Right ventricle myocardium superior (tissue), 1 donor: ENCODE measurements at regions not wholly inside any gene's neighbourhood (a gene's known extent, or its start where the extent isn't known, plus 50 kb on each side); places are given as distances from the start of the nearest gene placed in this dataset.

Source experiments
- ATAC-seq: fragments of 200-7000 bp; cut with Tn5 transposase; one replicate; pipeline ENCODE4 v1.9.1; 2020; ENCODE audit warnings: mild to moderate bottlenecking; ENCODE audit not compliant: poor library complexity
- DNase-seq: peaks from one replicate; pipeline ENCODE4 v3.0.0-alpha.2; 2020
- intact Hi-C: fragments of 100-400 bp; cut with DNase I; formaldehyde crosslinking; loops from one replicate; pipeline ENCODE4 v1.11.2; 2022
- donor health status: DM: no; HTN: yes; CAD: no; lungs with severe emphysema.

DNA sequence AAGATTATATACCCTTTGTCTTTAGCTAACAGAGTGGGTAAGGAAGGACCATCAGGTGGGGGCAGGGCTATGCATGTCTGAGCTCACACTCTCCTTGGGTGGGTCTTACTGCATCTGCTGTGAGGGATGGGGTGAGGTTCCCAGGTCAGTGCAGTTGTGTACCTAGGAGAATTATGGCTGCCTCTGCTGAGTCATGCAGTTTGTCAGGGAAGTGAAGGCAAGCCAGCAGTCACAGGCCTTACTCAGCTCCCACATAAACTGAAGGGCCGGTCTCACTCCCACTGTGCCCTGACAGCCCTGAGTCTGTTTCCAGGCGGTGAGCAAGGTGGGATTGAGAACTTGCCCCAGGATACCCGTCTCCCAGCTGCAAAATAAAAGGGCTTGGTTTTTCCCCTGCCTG lies 328.6 kb downstream of the MAP2K6 start:
- no peak for DNase-seq
- intact Hi-C loops = no loop called here
- ATAC-seq = no peak

DNA sequence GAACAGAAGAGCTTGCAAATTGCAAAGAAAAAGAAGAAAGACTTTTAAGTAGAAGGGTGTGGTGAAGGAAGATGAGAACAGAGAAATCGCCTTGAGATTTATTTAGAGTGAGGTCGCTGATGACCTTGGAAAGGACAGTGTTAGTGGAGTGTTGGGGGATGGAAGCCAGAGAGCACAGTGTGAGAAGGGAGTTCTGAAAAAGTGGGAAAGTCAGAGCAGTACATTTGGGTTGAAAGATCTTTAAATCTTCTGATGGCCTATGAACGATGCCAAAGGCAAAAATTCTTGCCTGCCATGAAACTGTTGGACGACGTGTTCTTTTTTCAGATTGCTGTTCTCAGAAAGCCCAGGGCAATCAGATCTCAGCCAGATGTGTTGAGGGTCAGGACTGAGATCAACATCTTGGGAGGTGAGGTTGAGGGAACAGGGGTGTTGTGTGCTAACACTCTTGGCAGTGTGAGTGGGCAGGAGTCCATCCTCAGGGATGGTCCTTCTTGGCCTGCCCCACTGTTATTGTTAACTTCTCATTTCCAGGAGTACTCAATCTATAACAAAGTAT lies 330.1 kb downstream of the MAP2K6 start:
- DNase-seq = no peak
- no peak for ATAC-seq
- intact Hi-C loops = no loop called here

DNA sequence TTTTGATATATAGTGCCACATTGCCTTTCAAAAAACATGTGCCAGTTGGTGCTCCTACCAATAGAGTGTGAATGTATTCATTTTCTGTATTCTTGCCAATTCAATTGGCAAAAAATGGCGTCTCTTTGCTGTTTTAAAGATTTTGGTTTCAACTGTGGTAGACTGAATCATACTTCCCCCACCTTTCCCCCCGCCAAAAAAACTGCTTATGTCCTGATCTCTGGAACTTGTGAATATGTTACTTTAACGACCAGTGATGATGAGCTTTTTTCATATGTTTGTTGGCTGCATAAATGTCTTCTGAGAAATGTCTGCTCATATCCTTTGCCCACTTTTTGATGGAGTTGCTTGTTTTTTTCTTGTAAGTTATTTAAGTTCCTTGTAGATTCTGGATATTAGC lies 325.1 kb upstream of the KCNJ16 start:
- intact Hi-C loops = no loop called here
- DNase-seq (no peak), ATAC-seq (no peak)

DNA sequence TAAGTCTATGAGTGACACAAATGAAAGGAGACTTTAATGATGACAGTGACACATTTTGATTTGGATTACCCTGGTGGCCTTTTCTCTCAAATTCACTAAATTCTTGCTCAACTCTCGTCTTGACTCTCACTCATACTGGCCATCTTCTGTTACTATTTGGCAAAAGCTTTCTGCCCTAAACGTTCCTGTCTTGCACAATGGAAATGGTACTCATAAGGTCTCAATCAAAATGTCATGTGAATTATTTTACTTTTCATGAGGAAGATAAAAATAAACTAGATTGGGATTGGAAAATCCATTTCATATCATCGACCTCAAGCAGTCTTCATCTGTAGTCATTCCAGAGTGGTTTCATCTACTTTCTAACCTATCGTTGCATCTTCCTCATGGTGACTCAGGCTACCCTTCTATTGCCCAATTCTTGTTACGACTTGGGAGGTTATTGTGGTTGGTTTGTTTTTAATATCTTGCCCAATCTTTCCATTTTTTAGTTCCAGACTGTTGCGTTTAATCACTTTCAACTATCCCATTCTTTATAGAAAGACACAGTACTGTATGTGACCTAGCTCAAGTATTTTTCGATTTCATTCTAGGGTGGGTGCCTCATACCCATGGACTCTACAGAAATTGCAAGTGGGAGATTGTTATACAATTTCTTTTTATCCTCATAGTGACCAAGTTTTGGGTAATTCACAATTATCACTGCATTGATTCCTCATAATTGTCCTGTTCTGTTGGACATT lies 317.2 kb upstream of the KCNJ16 start:
- DNase-seq (no peak), ATAC-seq (no peak)
- intact Hi-C loops = no loop called here

DNA sequence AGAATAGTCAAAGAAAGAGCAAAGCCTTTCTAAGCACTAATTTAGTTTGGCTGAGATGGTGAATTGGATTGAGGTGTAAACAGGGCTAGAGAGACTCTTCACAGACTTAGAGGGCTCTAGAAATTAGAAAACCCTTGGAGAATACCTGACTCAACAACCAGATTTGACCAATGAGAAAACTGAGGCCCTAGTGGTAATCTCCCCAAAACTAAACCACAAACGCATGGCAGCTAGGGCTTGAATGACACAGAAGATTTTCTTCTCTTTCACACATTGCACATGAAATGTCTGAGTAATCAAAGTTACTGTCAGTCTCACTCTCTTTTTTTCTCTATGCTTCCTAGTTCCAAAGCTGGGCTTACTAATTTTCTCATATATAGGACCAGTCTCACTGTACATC lies 314.5 kb upstream of the KCNJ16 start:
- ATAC-seq (no peak), DNase-seq (no peak)
- intact Hi-C loops = no loop called here

DNA sequence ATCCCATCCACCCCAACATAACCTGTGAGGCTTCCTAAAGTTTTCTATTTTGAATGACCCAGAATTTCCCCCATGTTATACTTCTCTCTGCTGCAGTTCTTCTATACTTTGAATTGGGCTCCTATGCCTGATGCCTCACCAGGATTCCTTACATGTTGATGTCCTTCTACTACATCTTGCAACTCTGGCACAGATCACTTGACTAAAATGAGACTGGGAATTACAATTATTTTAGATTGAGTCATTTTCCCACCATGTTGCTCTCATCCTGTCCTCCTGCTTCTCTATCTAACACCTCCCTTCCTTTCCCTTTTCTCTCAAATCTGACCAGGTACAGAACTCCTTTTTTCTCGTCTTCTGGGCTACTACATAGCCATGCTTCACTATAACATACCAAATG lies 314.0 kb upstream of the KCNJ16 start:
- intact Hi-C loops = no loop called here
- ATAC-seq (no peak), DNase-seq (no peak)

DNA sequence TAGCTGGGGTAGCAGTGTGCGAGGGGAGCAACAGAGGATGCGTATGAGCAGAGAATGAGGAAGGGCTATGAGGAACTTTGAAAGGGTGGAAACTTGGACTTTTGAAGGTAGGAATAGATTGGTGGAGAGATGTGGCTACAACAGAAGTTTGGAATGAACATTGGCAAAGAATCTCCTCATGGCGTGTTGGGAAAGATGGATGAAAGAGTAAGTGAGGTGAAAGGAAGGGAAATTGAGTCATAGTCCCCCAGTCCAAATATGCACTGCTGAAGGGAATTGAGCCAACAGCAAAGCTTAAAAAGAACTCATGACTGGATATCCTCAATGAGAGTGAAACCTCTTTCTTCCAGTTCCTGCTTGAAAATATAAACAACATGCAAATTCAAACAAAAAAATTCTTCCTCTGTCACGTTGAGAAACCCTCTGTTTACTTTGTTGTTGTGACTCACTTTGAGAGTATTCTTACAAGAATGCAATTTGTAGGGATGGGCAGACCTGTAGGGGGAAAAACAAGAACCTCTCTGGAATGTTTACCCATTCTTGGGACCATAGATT lies 313.2 kb upstream of the KCNJ16 start:
- ATAC-seq (no peak), DNase-seq (no peak)
- intact Hi-C loops = no loop called here

DNA sequence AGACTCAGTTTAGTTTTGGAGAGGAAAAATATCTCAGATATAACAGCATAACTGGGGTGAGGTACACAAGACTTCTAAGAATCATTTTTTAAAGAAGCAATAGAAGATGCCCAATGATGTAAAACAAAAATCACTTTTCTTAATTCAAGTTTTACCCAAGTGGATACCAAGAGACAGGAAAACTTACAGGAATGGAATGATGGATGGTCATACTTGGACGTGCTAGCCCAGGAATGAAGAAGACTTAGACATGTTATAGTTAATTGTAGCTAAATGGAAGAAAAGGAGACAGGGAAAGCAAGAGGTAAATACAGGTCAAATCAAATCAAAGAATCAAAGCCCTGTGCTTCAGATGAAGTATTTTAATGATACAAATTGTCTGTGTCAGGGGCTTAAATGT lies 312.7 kb upstream of the KCNJ16 start:
- no peak for ATAC-seq
- intact Hi-C loops = no loop called here
- DNase-seq = no peak

DNA sequence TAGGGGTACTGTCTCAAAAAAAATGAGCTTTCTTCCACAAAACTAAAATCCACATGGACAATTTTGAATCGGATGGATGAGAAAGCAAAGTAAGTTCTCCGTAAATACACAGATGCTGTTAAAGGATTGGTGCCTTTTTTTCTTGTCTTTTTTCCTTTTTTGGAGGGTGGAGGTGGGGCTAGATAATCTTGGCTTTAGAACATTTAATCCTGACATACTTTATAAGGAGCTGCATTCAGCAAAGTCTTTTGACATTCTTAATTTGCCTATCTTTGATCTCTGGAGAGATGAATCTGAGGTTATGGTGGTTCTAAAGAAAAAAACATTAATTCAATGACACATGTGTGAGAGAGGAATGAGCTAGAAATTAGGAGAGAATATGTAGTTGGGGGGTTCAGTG lies 312.3 kb upstream of the KCNJ16 start:
- intact Hi-C loops = no loop called here
- DNase-seq = no peak
- ATAC-seq = no peak

DNA sequence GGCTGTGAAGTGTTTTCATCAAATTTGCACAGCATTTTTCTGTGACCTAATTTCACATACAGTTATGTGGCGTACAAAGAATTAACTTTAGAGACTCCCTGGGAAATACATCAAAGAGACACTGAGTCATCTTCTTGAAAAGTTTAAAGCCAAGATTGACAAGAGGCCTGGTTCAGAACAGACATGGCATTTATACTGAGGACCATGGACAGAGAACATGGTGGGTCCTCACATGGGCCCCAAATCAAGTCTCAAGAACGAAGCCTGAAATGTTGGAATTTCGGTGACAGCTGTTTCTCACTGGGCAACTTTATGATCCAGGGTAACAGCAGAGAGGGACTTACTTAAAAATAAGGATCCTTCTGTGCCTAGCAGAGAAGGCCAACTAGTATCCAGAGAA lies 311.5 kb upstream of the KCNJ16 start:
- no peak for ATAC-seq
- intact Hi-C loops = no loop called here
- no peak for DNase-seq

DNA sequence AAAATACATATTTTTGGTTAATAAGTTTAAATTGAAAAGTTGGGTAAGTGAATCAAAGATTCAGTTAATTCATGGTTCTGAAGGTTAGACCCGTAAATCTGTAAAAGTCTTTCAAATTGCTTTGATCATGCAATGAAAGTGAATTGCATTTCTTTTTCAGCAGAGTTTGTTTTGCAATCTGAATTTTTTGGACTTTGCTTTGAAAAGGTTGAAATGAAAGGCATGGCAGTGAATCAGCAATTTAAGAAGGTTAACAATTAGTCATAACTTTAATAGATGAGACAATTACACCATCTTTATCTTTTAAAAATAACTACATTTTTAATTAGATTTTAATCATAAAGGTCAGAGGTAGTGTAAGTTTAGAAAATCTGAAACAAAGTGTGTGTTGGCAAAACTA lies 310.9 kb upstream of the KCNJ16 start:
- intact Hi-C loops = no loop called here
- DNase-seq (no peak), ATAC-seq (no peak)

DNA sequence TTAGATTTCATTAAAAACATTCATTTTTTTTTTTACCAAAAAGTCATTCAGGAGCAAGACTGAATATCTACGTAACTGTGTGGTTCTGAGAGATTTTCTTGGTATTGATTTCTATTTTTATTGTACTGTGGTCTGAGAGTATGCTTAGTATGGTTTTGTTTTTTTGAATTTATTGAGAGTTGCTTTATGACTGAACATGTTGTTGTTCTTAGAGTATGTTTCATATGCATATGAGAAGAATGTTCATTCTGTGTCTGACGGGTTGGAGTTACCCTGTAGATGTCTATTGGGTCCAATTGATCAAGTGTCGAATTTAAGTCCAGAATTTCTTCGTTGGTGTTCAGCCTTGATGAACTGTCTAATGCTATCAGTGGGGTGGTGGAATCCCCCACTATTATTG lies 306.0 kb upstream of the KCNJ16 start:
- ATAC-seq = no peak
- intact Hi-C loops = no loop called here

DNA sequence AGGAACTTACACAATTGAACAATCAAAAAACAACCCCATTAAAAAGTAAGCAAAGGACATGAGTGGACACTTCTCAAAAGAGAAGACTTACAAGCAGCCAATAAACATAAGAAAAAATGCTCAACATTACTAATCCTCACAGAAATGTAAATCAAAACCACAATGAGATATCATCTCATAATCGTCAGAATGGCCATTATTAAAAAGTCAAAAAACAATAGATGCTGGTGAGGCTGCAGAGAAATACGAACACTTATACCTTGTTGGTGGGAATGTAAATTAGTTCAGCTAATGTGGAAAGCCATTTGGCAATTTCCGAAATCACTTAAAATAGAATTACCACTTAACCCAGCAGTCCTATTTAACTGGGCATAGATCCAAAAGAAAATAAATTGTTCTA lies 301.9 kb upstream of the KCNJ16 start:
- intact Hi-C loops = no loop called here
- DNase-seq = no peak
- no peak for ATAC-seq

More for the DNA sequence above, 306.0 kb upstream of the KCNJ16 start:
- DNase-seq = no peak

DNA sequence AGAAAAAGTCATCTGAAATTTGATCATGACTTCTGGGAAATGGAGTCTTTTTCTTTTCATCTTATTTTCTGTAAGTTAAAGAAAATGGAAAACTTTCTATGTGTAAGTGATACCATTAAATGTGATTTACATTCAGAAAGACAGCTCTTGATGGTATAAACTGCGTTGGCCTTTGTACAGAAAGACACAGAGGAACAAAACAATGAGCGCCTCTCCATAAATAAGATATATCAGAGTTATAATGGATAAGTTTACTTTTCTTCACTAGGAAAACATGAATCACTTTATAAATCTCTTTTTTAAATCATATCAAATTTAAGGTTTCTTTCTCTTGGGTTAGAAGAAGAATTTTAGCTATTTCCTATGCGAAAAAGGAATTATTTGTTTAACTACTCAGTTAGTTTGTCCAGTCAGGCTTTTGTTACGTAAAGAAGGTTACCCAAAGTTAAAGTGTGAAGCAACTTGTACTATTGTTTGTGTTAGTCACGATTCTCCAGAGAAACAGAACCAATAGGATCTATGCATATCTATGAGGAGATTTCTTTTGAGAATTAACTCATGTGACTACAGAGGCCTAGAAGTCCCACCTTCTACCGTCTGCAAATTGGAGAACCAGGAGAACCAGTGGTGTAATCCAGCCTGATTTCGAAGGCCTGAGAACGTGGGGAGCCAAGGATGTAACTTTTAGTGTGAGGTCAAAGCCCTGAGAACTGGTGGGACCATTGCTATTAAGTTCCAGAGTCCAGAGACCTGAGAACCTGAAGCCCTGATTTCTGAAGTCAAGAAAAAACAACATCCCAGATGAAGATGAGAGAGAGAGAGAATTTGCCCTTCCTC lies 295.4 kb upstream of the KCNJ16 start:
- no peak for DNase-seq
- intact Hi-C loops = no loop called here
- no peak for ATAC-seq

DNA sequence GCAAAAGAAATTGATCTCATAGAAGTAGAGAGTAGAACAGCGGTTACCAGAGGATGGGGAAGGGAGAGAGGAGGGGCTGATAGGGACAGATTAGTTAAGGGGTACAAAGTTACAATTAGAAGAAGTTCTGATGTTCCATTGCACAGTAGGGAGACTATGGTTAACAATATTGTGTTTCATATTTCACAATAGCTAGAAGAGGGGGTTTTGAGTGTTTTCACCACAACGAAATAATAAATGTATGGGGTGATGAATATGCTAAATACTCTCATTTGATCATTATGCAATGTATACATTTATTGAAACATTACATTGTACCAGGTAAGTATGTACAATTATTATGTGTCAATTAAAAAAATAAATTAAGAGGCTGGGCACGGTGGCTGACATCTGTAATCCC lies 291.2 kb upstream of the KCNJ16 start:
- DNase-seq (no peak), ATAC-seq (no peak)
- intact Hi-C loops = no loop called here

DNA sequence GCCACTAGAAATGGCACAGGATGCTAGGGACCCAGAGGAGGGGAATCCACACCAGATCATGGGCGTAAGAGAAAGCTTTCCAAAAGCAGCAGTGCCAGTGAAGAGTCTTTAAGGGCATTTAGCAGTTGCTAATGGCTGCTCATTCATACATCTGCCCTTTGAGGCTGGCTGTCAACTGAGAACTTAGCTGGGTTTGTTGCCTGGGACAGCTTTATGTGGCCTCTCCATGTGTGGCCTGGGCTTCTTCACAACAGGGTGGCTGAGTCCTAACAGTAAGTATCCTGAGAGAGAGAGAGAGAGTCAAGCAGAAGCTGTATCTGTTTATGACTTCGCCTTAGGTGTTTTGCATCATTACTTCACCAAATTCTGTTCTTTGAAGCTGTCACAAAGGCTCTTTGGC lies 286.1 kb upstream of the KCNJ16 start:
- no peak for ATAC-seq
- no peak for DNase-seq
- intact Hi-C loops = no loop called here

DNA sequence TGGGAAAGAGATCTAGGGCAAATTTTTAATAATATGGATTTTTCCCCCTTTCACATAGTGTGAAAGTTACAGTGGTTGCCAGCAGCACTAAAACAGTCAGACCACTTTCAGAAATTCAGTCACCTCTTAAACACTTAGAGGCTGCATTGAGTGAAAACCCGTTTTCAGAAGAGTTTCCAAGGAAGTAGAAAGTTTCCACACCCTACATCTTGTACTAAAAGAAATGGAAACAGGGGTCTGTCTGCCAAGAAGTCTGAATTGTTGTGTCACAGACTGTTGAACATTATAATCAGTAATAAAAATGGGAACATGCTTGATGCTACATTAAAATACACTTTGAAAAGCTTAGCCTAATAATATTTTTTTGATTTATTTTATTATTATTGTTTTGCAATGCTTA lies 278.9 kb upstream of the KCNJ16 start:
- DNase-seq = no peak
- no peak for ATAC-seq
- intact Hi-C loops = no loop called here

DNA sequence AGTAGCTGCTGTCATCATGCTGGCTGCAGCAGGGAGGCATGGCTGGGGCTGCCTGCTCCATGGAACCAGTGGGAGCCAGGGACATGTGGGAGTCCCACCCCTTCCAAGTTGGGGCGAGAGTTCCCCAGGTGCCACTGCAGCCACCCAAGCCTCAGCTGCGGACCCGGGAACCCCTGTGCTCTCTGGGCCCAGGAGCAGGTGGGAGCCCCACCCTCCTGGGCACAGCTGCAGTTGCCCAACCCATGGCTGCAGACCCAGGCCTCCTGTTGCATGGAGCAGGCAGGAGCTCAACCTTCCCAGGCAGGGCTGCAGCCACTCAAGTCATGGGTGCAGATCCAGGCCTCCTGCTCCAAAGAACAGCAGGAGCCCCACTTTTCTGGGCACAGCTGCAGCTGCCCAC lies 274.2 kb upstream of the KCNJ16 start:
- intact Hi-C loops = no loop called here
- no peak for ATAC-seq
- DNase-seq = no peak

DNA sequence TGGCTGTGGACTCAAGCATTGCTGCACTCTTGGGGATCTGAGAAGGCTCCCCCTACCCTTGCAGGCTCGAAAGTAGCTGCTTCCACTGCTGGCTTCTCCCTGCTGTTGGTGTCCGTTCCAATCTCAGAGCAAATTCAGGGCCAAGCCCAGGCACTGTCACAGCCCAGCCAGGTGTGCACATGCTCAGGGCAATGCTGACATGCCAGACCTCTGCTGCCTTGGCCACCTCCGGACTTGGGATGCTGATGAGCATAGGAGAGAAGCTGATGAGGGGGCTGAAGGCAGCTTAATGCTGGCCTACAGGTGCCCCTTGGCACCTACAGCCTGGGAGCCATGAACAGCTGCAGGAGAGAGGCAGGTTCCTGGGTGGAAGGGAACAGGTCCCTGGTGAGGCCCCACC lies 273.7 kb upstream of the KCNJ16 start:
- DNase-seq (no peak), ATAC-seq (no peak)
- intact Hi-C loops = no loop called here
